ENCODE measurements at regions not wholly inside any gene's neighbourhood (a gene's known extent, or its start where the extent isn't known, plus 50 kb on each side); places are given as distances from the start of the nearest gene placed in this dataset.

DNA sequence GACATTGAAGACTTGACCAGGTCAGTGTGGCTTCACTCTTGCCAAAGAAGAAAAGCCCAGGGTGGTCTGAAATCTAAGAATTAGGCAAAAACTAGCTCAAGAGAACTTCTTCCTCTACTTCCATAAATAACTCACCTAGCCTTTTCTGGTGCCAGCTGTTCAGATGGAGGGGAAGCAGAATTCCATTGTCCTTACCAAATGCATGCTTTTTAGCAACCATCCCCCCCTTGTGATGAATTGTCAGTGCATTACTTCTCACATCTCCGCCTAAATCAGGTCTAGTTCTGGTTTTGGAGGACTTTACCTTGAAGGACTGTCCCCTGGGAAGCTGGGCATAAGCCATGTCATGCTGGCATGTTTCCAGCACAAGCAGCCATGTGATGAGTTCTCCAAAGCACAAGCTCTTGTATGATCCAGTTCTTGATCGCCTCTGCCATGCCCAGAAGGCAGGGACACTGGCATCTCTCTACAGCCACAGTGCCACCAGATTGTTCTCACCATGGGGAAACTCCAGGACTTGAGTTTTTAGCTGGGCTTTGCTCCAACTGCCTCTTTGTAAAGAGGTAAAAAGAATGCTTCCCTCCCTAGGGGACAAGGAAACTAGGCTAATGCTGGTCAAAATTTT is 96.4 kb upstream of the IL12A start:
- DNase-seq, result no peak

DNA sequence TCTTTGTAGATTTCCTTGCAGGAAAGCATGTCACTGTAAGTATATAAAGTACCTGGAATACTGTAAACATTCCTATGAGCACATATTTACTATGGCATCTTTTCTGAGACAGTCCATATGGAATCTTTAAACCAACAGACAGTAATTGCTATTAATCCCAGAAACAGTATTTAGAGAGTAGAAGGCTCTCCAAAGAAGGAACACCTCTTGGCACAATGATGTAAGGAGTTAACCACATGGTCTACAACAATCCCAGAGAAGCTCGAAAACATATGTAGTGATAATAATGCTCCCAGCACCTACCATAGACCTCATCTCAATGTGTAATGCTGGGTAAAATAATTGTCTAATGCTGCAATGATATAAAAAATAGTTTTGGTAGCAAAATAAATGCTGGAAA is 95.8 kb upstream of the IL12A start:
- DNase-seq, result no peak

DNA sequence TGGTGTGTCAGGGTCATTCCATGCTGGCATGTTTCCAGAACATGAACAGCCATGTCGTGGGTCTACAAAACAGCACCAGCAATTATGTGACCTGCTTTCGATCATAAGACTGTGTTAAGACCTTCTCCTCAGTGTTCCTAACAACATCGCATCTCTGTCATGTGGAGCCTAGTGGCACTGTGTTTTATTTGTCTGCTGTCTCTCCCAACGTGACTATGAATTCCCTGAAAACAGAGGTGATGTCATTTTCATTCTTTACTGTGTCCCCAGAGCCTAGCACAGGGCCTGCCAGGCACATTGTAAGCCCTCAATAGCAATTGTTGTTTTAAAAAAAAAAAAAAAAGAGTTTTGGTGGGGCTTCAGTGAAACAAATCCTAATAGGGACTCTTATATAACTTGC is 94.2 kb upstream of the IL12A start:
- DNase-seq, result no peak

DNA sequence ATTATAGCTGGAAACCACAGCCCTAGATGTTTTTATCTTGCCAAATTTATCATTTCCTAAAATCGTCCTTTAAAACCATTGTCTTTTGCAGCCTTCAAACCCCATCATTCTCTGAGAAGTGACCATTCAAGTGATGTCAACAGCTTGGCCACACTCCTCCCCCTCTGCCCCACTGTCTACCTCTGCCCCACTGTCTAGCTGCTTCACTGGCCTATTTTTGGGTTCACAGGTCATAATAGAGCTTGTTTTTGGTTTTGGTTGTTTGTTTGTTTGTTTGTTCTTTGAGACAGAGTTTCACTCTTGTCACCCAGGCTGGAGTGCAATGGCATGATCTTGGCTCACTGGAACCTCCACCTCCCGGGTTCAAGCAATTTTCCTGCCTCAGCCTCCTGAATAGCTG is 93.2 kb upstream of the IL12A start:
- no peak for DNase-seq

DNA sequence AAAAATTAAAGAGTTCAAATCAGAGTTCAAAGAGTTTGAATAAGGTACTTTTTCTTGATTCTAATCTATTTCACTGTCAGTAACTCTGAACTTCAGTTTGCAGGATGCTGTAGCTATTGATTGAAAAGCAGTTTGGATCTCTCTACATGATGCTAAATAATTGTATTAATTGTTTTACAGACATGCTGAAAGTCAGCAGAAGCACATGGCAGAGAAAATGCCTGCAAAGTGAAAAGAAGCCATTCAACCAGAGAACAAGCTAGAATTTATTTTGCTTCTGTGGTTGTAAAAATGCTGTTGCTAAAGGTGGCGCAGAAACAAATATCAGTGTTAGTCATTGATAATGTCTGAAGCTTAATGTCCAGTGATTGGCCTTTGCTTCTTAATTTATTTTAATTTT is 92.1 kb upstream of the IL12A start:
- DNase-seq, result no peak

DNA sequence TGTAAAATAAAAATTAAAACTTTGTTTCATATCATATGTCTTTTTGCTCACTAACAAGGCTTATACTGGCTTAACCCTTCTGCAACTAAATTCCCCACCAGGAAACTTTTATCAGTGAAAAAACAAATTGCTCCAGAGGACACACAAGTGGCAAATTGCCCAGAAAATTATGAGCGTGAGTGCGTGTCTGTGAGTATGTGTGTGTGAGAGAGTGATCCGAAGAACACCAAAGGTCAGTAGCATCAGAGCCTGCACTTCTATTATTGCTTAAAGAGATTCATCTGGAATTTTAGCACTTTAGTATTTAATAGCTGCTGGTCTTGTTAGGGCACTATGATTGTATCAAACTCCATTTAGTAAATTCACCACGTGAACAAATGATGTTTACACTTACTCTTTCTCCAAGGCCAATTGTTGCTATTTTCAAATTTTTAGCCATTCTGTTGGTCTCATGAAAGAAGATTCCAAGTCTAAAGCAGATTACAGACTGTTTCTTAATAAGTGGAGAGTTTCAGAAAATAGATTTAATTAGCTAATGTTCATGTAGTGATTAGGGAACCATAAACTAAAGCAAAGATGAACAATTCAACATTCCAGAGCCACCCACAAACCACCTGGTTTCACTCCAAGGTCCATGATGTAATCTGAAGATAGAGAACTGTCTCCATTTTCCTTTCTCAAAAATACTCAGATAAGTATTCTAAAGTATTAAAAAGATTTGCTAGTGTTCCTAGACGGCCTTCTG is 91.1 kb upstream of the IL12A start:
- DNase-seq, result no peak

DNA sequence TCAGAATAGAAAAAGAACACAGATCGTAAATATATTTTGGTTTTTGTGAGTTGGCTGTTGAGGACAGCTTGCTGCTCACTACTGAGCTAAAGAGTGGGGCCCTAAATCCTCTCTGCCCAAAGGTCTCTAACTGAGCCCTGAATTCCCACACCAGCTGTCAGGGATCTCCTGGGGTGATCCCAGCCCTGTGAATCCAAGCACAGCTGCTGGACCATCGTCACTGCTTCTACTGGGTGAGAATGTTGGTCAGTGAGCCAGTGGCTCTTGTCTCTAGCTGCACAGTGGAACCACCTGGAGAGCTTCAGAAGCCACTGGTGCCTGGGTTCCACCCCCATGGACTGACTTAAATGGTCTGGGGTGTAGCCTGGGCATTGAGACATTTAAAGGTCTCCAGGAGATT is 90.5 kb upstream of the IL12A start:
- DNase-seq, result no peak

DNA sequence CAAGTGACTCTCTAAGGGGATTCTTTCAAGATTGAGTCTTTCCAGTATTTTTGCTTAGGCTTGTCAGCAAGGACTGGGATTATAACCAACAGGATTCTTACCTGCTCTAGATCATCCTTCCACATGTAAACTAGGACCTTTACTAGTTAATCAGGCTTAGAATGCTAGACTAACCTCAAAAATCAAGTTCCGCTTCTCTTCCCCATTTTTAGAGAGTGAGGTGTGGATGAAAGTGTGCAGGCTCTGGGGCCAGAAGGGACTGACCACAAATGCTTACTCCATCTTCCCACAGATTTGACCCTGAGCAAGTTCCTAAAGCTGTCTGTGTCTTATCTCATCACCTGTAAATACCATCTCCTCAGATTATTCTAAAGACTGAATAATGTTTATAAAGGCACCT is 89.5 kb upstream of the IL12A start:
- no peak for DNase-seq

DNA sequence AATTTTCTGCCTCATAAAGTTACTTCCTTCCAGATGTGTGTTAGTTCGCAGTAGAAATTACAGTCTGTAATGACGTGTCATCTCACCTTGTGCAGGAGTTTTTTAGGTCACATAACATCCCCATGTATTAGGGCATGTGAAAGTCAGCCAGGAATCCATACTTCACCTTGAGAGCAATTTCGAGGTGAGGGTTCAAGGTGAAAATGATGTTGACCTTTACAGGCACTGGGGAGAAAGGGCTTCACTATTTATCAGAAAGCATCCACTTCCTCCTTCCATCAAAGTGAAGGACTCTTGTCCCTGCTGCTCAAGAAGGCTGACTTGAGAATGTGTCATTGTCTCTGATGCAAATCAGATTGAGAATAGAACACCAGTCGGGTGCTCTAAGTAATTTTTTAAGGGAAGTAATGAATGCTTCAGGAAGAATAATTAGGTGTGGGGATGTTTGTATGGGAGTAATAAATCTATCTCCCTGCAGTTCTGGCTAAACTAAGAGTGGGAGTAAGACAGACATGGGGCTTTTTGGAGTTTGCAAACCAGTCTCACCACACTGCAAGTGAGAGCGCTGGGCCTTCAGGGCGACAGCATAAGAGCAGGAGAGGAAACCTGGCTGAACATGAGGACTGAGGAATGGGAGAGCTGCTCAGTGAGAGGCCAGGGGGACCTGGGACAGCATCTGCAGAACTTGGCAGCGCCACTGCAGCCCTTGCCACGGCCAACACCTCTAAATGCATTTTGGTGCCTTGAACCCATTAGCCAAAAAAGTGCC is 85.9 kb upstream of the IL12A start:
- DNase-seq, result no peak

DNA sequence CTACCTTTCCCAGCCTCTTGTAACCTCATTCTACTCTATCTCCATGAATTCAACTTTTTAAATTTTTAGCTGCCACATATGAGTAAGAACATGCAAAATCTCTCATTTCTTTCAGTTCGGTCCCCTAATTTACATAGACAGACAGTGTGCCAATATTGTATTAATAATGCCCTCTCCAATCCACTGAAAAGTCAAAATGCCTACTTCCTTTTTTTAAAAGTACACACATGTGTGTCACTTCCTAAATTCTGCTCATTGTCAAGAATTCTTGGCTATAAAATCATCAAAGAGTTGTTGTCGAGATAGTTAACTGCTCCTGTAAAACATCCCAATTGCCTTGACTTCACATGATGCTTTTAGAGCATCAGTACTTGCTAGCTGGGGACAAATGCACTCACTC is 84.2 kb upstream of the IL12A start:
- no peak for DNase-seq

DNA sequence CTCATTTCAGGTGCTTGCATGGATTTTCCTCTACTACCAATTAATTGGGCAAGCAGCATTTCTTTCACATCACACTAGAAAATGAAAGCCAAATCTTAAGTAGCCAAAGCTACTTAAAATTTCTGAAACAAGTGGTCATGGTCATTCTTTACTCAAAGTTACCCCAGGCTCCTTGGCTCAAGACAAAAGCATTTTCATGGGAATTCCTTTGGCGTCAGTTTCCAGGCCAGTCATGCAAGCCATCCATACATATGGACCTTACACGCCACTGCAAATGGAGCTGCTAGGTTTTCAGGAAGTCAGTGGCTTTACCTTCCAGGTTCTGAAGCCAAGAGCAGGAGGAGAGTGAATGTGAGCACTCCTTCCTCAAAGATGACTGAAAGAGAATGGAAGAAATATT is 83.7 kb upstream of the IL12A start:
- DNase-seq, result no peak

DNA sequence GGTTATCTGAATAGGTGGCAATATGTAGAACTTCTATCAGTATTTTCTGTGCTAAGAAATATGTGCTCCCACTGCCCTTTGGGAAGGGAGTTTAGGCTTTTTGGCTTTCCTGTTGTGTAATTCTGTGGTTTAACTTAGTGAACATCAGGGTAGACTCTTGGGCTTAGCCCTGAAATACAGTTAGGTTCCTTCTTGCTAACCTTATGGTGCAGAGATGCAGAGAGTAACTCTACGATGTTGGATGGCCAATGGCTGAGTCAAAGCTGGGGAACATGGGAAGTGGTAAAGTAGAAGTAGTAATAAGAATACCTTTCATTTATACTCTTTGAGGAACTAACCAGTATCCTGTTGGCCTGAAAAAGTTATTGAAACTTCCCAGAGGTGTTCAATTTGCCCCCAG is 80.8 kb upstream of the IL12A start:
- DNase-seq, result no peak

DNA sequence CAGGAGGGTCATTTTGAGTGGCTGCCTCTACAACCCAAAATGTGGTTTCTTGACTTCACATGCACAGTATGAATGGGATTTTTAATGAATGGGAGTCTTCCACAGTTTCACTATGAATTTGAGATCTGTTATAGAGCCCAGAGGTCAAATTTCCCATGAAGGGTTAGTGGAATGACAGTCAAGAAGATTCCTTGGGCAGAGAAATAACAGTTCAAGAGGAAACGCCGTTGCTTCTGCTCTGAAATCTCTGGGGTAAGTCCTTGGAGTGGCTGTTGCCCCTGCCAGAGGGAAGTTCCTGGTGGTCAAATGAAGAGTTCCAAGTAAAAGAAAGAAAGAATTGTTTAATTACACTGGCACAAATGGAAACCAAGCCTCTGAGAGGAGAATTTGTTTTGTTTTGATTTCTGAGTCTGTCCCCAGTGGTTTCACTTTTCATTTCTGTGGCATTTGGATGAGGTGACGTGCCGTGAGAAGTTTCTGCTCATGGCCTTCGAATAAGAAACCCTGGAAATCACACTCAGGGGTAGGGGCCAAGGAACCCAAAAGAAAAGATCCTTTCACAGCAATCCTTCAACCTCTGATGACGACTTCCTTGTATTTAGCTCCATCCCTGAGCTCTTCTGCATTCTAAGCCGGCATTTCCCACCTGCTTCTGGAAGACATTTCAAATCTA is 77.5 kb upstream of the IL12A start:
- DNase-seq, result no peak

DNA sequence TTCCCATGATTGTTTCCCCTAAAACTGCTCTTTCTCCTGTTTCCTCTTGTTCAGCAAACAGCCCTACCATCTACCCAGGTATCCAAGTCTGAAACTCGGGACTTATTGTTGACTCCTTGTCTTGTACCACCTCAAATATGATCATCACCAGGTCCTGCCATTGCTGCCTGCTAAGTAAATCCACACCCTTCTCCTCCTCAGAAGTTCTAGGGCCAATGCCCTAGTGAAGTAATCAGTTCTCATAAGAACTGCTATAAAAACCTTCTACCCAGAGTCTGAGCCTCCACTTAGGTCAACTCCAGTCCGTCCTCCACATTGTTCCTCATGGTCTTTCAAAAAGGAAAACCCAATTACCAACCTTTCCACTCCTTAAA is 77.0 kb upstream of the IL12A start:
- DNase-seq, result no peak

DNA sequence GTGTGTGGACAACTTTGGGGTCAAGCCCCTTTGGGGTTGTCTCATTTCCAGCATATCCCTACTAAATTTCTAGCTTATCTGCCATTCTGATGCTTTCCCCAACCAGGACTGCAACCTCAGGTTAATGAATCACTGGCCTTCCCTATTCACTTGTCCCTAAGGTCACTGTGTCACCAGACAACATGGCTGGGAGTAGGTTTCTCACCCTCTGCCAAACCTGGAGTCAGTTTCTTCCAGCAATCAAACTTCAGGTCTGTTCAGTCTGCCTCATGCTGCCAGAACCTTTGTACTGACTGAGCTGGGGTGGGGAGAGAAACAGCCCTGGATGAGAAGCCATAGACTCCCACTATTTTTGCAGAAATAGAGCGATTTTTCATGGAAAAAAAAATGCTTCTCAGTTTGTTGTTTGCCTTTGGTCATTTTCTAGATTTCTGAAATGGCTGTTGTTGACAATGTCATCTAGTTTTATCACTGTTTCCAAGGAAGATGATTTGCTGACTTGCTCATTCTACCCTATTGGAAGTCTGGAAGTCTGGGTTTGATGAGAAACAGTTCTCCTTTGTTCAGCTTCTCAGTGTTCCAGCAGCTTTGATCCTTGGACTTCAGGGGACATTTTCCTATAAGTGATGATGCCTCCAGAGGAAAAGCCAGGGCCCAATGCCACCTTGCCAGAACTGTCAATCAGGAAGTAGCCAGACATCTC is 74.8 kb upstream of the IL12A start:
- no peak for DNase-seq

DNA sequence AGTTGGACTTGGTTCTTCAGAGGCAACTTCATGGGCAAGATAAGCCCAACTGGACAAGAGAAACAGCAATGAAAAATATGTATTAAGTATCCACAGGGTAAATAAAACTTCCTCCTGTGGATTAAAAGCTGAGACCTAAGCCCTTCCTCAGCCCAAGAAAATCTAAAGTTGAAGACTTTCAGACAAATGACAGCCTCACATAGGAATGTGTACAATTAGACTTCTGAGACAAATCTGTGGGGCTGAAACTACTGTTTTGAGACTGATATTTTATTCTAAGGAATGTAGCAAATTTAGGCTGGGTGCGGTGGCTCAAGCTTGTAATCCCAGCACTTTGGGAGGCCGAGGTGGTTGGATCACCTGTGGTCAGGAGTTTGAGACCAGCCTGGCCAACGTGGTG is 74.2 kb upstream of the IL12A start:
- no peak for DNase-seq

DNA sequence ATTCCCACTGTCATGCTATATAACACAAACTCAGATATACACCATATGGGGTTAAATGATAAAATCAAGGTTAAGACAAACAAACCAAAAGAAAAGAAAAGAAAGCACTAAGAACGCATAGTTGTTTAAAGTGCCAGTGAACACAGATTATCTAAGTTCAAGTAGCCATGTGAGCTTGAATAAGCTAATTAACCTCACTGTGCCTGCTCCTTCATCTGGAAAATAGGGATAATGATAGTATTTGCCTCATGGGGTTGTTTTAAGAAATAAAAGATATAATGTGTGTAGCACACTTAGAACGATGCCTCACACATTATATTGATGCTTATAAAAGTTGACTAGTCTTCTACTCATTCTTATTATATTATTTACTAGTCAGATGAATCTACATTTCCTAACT is 72.6 kb upstream of the IL12A start:
- DNase-seq, result no peak

DNA sequence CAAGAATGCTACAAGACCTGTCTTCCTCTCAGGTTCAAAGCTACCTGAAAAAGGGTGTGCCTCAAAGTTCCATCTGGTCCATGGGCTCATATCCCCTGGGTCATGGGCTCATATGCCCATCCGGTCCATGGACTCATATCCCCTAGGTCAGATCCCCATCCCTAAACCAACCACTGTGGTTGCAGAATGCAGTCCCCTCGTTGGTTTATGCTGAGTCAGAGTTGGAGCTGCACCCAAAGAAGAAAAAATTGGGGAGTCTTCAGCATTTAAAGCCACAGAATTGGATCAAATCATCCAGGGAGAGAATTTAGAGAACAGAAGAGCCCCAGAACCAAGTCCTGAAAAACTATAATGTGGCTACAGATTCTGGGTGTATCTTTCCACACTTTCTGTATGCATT is 71.5 kb upstream of the IL12A start:
- no peak for DNase-seq

DNA sequence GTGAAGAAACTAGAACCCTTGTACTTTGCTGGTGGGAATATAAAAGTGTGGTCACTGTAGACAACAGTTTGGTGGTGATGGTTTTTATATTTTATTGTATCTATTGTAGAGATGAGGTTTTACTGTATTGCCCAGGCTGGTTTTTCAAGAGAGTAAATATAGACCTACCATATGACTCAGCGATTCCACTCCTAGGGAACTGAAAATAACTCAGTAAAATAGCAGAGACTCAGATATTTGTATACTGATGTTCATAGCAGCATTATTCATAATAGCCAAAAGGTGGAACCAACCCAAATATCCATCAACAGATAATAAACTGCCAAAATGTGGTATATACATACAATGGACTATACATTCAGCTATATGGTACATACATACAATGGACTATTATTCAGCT is 68.8 kb upstream of the IL12A start:
- no peak for DNase-seq

DNA sequence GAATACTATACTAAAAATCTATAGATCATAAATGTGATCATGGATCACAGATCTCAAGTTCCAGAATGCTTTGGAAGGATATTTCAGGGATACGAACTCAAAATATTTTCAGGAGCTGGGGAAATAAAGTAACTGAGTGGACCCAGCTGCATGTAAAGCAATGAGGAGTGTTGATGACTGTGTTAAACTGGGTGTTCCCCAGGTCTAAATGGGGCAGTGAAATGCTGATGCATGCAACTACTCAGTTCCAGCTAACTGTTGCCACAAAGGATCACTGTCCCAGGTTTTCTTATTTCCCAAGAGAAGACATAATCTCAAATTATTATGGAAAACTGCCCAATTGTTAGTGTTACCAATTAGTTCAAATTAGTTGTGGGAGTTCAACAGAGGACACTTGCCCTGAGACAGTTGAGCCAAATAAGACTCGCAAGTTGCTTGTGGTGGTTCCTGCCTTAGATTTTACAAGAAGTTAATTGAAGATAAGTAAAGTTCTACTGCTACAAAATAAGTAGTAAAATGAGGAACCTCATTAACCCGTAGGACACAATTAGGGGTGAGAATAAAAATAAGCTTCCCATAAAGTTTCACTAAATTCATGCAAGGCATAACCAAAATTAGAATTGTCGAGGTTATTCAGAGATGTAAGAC is 66.3 kb upstream of the IL12A start:
- DNase-seq, result no peak

DNA sequence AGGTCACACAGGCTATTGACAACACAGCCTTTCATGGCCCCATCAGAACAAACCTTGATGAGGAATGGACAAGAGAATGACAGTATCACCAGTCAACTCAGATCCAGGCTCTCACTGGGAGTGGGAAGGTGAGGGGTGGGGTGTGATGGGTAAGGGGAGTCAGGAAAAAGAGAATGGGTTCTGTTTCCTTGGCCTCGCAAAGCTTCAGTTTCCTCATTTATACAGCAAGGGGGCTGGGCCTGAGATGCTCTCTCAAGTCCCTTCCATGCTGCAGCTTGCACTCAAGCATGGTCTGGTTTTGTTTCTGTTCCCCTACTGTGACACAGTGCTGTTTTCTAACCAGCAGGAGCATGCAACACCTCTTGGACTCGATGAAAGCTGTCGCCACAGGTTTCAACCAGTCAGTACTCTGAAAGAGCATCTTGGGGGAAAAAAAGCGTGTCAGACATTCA is 65.7 kb upstream of the IL12A start:
- DNase-seq, result no peak

DNA sequence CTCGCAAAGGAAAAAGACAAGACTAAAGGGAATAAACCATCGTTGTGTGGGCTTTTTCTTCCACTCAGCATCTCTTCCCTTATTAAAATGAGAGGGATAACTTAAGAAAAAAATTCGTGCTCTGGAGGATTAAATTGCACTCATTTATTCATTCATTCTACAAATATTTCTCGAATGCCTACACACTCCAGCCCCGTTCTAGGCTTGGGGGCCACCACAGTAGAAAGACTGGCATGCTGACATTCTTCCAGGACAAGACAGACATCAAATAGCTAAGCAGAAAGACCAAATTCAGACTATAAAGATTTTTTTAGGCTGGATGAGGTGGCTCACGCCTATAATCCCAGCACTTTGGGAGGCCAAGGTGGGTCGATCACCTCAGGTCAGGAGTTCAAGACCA is 65.3 kb upstream of the IL12A start:
- no peak for DNase-seq

DNA sequence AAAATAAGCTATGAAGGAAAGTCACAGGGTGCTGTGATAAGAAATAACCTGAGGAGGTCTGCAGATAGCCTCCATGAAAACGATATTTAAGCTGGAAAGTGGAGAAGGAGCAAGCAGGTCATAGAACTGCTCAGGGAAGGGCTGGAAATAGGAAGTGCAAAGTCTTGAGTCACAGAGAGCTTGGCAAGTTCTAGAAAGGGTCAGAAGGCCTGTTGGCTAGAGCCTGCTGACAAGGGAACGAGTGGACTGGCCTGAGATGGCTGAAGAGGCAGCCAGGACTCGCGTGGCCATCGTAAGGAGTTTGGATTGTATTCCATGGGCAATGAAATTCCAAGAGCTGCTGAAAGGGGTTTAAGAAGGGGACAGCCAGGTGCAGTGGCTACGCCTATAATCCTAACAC is 64.7 kb upstream of the IL12A start:
- DNase-seq, result no peak

All from activated CD8-positive, alpha-beta memory T cell treated with anti-CD3 and anti-CD28 coated beads, Interleukin-2, amount 50 U/mL, for 48 hours (primary cell).